Cardiac septum (tissue), 1 donor: ENCODE measurements at regions not wholly inside any gene's neighbourhood (a gene's known extent, or its start where the extent isn't known, plus 50 kb on each side); places are given as distances from the start of the nearest gene placed in this dataset.

Experiments used
- DNase-seq: peaks from one replicate; pipeline ENCODE4 v3.0.0-alpha.2; 2020; ENCODE audit warnings: low spot score
- intact Hi-C: fragments of 100-400 bp; cut with DNase I; formaldehyde crosslinking; loops from one replicate; pipeline ENCODE4 v1.14.0; 2022
- donor health status: DM: no; HTN: no; CAD: no.

- DNase-seq, result no peak
- intact Hi-C loops, result no loop called here
Observed at GRCh38 chr7:25031432-25031831, 51.5 kb upstream of the OSBPL3 start.

GRCh38 chr7:25031007-25031406 lies 51.0 kb upstream of the OSBPL3 start:
- DNase-seq, result no peak
- intact Hi-C loops, result no loop called here
